HG03060 (cell line): ENCODE measurements at regions not wholly inside any gene's neighbourhood (a gene's known extent, or its start where the extent isn't known, plus 50 kb on each side); places are given as distances from the start of the nearest gene placed in this dataset.
"Not testable (repeated sequence)": the region's sequence is repeated elsewhere in the genome, so short reads cannot be mapped to it uniquely, and the experiment has no call there.

Experiments
- ATAC-seq: cut with Tn5 transposase; IDR thresholded peaks from one replicate; pipeline ENCODE4 v1.9.1; 2021; ENCODE audit warnings: low read depth, moderate number of reproducible peaks; ENCODE audit not compliant: unreplicated experiment

GRCh38 chr2:38454081-38454480 is 77.0 kb upstream of the ATL2 start:
- no peak for ATAC-seq

GRCh38 chr2:38451778-38452177 is 74.7 kb upstream of the ATL2 start:
- ATAC-seq: not testable (repeated sequence)

GRCh38 chr2:38450509-38450908 is 73.4 kb upstream of the ATL2 start:
- ATAC-seq: no peak

GRCh38 chr2:38448692-38449410 is 71.8 kb upstream of the ATL2 start:
- no peak for ATAC-seq

GRCh38 chr2:38446906-38447561 is 70.0 kb upstream of the ATL2 start:
- no peak for ATAC-seq

- no peak for ATAC-seq
Observed at GRCh38 chr2:38446418-38446817, 69.3 kb upstream of the ATL2 start.

GRCh38 chr2:38444247-38444646 is 67.2 kb upstream of the ATL2 start:
- no peak for ATAC-seq

GRCh38 chr2:38442643-38443541 is 65.8 kb upstream of the ATL2 start:
- no peak for ATAC-seq

GRCh38 chr2:38441346-38441745 is 64.3 kb upstream of the ATL2 start:
- no peak for ATAC-seq

GRCh38 chr2:38440655-38441054 is 63.6 kb upstream of the ATL2 start:
- no peak for ATAC-seq

- no peak for ATAC-seq
Observed at GRCh38 chr2:38439863-38440262, 62.8 kb upstream of the ATL2 start.

GRCh38 chr2:38438883-38439612 is 62.0 kb upstream of the ATL2 start:
- ATAC-seq: no peak

GRCh38 chr2:38438133-38438882 is 61.2 kb upstream of the ATL2 start:
- no peak for ATAC-seq

GRCh38 chr2:38436227-38436664 is 59.2 kb upstream of the ATL2 start:
- no peak for ATAC-seq

- no peak for ATAC-seq
Observed at GRCh38 chr2:38435775-38436174, 58.7 kb upstream of the ATL2 start.

GRCh38 chr2:38434595-38434994 is 57.5 kb upstream of the ATL2 start:
- no peak for ATAC-seq

GRCh38 chr2:38433607-38433975 is 56.5 kb upstream of the ATL2 start:
- ATAC-seq: no peak

- no peak for ATAC-seq
Observed at GRCh38 chr2:38432820-38433606, 55.9 kb upstream of the ATL2 start.

GRCh38 chr2:38430597-38431207 is 53.6 kb upstream of the ATL2 start:
- ATAC-seq: no peak
